Tibial artery (tissue), 4 donors: ENCODE measurements at regions not wholly inside any gene's neighbourhood (a gene's known extent, or its start where the extent isn't known, plus 50 kb on each side); places are given as distances from the start of the nearest gene placed in this dataset.

Experiments used
- DNase-seq, 2 donors: peaks; one replicate each; pipeline ENCODE4 v3.0.0-alpha.2; 2019
- H3K27ac ChIP-seq, 2 donors: fragments of 200-600 bp; sonication (generic) in 1 of 2; 1 replicate in 1 of 2; 2 replicates in 1 of 2; pipeline ENCODE4 v1.5.1; 2018 to 2019; ENCODE audit warnings: mild to moderate bottlenecking in 1 of 2
- H3K27me3 ChIP-seq, 2 donors: fragments of 200-600 bp; sonication (generic) in 1 of 2; one replicate each; pipeline versions ENCODE4 v1.5.1 to v1.6.0; 2016 to 2019
- H3K36me3 ChIP-seq, 3 donors: fragments of 200-600 bp; sonication (generic) in 2 of 3; one replicate each; pipeline ENCODE4 v1.5.1; 2016 to 2019; ENCODE audit warnings: mild to moderate bottlenecking in 2 of 3
- H3K4me1 ChIP-seq, 4 donors: fragments of 200-600 bp; sonication (generic) in 2 of 4; 1 replicate in 3 of 4; 2 replicates in 1 of 4; pipeline ENCODE4 v1.5.1; 2016 to 2019
- H3K4me3 ChIP-seq, 2 donors: fragments of 200-600 bp; sonication (generic) in 1 of 2; 1 replicate in 1 of 2; 2 replicates in 1 of 2; pipeline ENCODE4 v1.5.1; 2018 to 2019; ENCODE audit warnings: mild to moderate bottlenecking in 2 of 2
- H3K9me3 ChIP-seq, 3 donors: fragments of 200-600 bp; sonication (generic) in 1 of 3; one replicate each; pipeline ENCODE4 v1.5.1; 2016 to 2019
- intact Hi-C: fragments of 100-400 bp; cut with DNase I; formaldehyde crosslinking; loops from one replicate; pipeline ENCODE4 v1.15.0; 2023; ENCODE audit warnings: low total_unique reads
- TF ChIP-seq, protein P1 (sequence below), 2 experiments: fragments of 200-600 bp in 1 of 2; fragments of 450-650 bp in 1 of 2; IDR thresholded peaks; one replicate each; pipeline ENCODE4 v1.5.1; 2017 to 2019; ENCODE audit warnings: antibody characterized with exemption in 2 of 2, mild to moderate bottlenecking in 1 of 2, moderate library complexity in 1 of 2

DNA sequence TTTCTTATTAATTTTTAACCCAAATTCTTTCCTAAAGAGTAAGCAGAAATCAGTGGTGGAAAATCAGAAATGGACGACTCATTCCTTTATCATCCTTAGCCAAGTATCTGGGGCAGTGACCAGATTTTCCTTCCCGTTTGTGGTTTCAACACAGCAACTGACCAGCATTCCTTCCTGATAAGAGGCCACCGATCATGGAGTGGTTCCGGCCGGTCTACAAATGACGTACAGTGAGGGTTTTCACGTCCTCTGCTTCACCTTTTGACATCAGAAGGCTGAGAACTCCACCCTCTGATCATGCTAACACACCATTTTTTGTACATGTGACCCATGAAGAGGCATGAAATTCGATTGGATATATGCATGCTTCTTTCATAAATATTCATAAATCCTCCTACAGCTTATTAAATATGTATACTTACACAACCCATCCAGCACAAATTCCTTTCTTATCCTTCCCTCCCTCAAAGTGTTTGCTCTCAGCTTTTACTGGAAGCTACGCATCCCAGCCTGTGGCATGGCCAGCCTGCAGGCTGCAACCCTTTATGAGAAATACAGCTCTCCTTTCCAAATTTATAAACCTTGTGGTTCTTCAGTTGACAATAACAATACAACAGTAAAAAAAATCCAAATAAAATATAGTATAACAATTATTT is 173.0 kb upstream of the CASK start:
- DNase-seq: no peak
- Histone ChIP-seq H3K27ac (no peak overlapping the region), H3K9me3 (no peaks in the 10 kb centered on the region), H3K4me3 (no peak overlapping the region), H3K4me1 (no peaks in the 10 kb centered on the region), H3K36me3 (no peaks in the 10 kb centered on the region), H3K27me3 (no peaks in the 10 kb centered on the region)
- intact Hi-C loops: no loop called here
- TF ChIP-seq, protein P1, sequence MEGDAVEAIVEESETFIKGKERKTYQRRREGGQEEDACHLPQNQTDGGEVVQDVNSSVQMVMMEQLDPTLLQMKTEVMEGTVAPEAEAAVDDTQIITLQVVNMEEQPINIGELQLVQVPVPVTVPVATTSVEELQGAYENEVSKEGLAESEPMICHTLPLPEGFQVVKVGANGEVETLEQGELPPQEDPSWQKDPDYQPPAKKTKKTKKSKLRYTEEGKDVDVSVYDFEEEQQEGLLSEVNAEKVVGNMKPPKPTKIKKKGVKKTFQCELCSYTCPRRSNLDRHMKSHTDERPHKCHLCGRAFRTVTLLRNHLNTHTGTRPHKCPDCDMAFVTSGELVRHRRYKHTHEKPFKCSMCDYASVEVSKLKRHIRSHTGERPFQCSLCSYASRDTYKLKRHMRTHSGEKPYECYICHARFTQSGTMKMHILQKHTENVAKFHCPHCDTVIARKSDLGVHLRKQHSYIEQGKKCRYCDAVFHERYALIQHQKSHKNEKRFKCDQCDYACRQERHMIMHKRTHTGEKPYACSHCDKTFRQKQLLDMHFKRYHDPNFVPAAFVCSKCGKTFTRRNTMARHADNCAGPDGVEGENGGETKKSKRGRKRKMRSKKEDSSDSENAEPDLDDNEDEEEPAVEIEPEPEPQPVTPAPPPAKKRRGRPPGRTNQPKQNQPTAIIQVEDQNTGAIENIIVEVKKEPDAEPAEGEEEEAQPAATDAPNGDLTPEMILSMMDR (IDR thresholded peaks at IDR 0.05): no peak

DNA sequence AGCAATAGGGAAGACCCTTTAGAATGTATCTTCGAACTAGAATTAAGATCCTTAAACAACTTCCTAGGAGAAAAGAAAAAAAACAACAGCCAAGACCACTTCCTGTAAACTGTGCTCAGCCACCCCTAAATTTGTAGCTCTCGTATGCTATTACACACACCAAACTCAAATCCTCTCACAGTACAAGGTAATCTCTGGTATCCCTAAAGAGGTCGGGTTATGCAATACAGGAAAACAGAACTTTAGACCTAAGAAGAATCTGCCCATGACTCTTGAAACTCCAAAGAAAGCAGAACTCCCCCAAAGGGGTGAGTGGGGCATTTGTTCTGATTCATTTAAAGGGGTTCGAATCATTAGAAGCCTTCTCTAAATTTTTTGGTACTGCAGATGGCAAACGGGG is 170.9 kb upstream of the CASK start:
- Histone ChIP-seq H3K4me1 (no peaks in the 10 kb centered on the region), H3K36me3 (no peaks in the 10 kb centered on the region), H3K9me3 (no peaks in the 10 kb centered on the region), H3K27me3 (no peaks in the 10 kb centered on the region), H3K27ac (no peak overlapping the region), H3K4me3 (no peak overlapping the region)
- intact Hi-C loops: no loop called here
- TF ChIP-seq, protein P1 (IDR thresholded peaks at IDR 0.05): no peak
- DNase-seq: no peak

DNA sequence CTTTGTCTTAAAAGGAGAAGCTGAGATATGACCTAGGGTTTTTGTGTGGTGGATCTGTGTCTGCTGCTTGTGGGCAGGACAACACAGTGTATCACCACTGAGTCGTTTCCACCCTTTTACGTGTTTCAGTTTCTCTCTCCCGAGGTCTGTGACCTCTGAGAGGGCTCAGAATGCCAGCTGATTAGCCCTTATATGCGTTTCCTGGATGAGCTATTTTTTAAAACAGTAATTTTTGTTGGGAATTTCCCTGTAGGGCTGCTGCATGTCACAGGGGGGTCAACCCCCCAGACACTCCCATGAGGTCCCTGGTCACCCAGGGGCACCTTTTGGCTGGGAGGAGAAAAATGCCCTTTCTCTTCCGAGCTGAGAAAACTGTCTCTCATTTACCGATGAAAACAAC is 170.4 kb upstream of the CASK start:
- H3K36me3 ChIP-seq: no peaks in the 10 kb centered on the region
- intact Hi-C loops: no loop called here
- DNase-seq: no peak
- no peaks in the 10 kb centered on the region for H3K4me1 ChIP-seq
- no peak overlapping the region for H3K27ac ChIP-seq
- H3K27me3 ChIP-seq: no peaks in the 10 kb centered on the region
- H3K9me3 ChIP-seq: no peaks in the 10 kb centered on the region
- TF ChIP-seq, protein P1 (IDR thresholded peaks at IDR 0.05): no peak
- no peak overlapping the region for H3K4me3 ChIP-seq

DNA sequence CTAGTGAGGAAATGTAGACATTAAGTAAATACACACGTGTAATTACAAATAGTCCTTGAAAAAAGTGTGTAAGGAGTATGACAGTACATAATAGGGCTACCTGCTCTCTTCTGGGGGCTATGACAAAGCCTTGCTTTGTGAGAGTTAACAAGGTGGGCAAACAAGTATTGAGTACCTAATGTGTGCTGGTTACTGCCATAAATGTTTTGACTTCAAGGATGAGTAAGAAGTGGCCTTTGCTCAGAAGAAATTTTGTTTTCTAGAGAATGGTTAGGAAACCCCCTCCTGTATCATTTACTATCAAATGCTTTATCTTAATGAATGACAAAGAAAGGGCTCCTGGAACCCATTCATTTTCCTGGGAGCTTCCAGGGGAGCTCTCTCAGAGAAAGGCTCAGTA is 167.0 kb upstream of the CASK start:
- Histone ChIP-seq H3K36me3 (no peaks in the 10 kb centered on the region), H3K4me3 (no peak overlapping the region), H3K9me3 (no peaks in the 10 kb centered on the region), H3K27ac (no peak overlapping the region), H3K4me1 (no peaks in the 10 kb centered on the region), H3K27me3 (no peaks in the 10 kb centered on the region)
- DNase-seq: no peak
- TF ChIP-seq, protein P1 (IDR thresholded peaks at IDR 0.05): no peak
- intact Hi-C loops: no loop called here

DNA sequence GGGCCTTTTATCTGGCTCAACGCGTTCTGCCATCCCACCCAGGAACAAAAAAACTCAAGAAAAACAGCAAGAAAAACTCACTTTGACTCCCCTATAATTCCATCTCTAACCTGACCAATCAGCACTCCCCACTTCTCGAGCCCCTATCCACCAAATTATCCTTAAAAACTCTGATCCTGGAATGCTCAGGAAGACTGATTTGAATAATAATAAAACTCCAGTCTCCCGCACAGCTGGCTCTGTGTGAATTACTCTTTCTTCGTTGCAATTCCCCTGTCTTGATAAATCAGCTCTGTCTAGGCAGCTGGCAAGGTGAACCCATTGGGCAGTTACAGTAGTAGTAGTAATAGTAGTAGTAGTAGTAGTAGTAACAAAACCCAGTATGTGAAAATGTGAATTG is 165.7 kb upstream of the CASK start:
- Histone ChIP-seq H3K27me3 (no peaks in the 10 kb centered on the region), H3K4me3 (no peak overlapping the region), H3K9me3 (no peaks in the 10 kb centered on the region), H3K36me3 (no peaks in the 10 kb centered on the region), H3K27ac (no peak overlapping the region), H3K4me1 (no peaks in the 10 kb centered on the region)
- TF ChIP-seq, protein P1 (IDR thresholded peaks at IDR 0.05): no peak
- intact Hi-C loops: no loop called here
- DNase-seq: no peak

DNA sequence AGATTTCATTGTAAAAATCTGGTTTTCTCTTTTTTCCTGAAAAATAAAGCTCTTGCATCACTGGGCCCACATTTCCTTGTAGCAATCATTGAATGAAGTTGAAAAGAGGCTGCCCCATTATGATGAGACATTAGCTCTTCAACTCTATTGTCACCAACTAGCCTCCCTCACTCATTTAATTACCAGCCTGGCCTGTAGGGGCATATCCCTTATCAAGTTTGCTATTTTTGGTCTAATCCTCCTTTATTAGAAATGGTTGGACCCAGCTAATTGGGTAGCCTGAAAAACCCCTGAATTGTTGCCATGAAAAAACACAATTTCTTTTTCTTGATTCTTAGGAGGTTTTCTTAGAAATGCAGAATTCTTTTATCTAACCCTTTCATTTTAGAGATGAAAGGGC is 164.6 kb upstream of the CASK start:
- no peaks in the 10 kb centered on the region for H3K36me3 ChIP-seq
- H3K4me1 ChIP-seq: no peaks in the 10 kb centered on the region
- H3K9me3 ChIP-seq: no peaks in the 10 kb centered on the region
- H3K4me3 ChIP-seq: no peak overlapping the region
- no peak overlapping the region for H3K27ac ChIP-seq
- TF ChIP-seq, protein P1 (IDR thresholded peaks at IDR 0.05): no peak
- H3K27me3 ChIP-seq: no peaks in the 10 kb centered on the region
- DNase-seq: no peak
- intact Hi-C loops: no loop called here
